ENCODE measurements at regions not wholly inside any gene's neighbourhood (a gene's known extent, or its start where the extent isn't known, plus 50 kb on each side); places are given as distances from the start of the nearest gene placed in this dataset.
A peak's percentile ranks its signal among the peaks of the same experiment; 100 is the strongest.
"Not testable (repeated sequence)": the region's sequence is repeated elsewhere in the genome, so short reads cannot be mapped to it uniquely, and the experiment has no call there.

- peak in 3 of 4 experiments; percentile 9 to 59 (median 59) for DNase-seq
These were observed 106.8 kb upstream of the NREP start for GRCh38 chr5:111863801-111864200.

DNA sequence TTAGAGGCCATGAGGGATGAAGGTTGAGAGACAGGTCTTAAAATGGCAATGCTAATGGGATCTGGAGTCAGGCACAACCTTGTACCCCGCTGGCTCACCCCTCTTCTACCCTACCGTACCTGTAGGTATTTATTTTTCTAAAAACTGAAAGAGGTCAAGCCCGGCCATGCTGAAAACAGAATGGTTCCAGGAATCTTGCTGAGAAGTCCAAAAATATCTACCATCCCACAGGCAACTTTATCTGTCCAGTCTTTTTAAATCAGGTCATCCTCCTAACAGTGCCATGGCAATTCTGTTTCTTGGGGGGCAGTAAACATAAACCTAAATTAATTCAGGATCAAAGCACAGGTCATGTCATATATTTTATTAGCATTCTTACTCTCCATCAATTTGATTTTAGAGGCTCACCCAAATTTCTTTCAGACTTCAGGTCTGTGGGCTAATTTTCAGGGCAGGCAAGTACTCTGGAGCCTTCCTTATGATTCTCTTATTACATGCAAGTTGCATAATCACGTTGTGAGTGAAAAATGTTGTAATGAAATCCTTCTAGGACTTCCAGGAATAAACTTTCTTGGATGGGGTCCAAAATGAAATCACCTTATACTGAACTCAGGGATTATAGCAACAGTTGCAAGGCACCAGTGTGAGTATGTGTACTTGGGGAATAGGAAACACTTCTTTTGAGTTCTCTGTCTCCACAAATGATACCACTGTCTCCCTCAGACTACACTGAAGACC, 102.7 kb upstream of the NREP start:
- no peak for DNase-seq

DNA sequence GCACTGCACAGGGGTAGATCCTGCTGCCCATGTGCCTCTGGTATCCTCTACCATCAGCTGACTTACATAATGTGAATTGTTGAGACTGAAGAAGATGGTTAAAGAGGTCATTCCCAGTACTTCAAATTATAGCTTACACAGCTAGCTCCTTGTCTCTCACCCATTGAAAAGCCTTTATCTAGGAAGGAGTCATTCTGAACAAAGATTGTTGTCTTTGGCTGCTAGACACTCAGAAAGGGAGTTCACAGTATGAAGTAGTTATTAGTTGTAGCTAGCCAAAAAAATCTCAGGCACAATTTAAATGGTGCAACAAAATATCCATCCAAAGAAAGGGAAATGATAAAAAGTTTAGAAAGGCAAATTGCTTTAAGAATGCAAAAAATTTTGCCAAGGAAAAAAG, 102.0 kb upstream of the NREP start:
- no peak for DNase-seq

- peak in 1 of 4 experiments; percentile 28 for DNase-seq
These were observed 100.6 kb upstream of the NREP start for GRCh38 chr5:111857623-111858022.

GRCh38 chr5:111856876-111857466, 100.0 kb upstream of the NREP start:
- DNase-seq: peak in 1 of 4 experiments; percentile 3

GRCh38 chr5:111855356-111855755, 98.4 kb upstream of the NREP start:
- DNase-seq: no peak

DNA sequence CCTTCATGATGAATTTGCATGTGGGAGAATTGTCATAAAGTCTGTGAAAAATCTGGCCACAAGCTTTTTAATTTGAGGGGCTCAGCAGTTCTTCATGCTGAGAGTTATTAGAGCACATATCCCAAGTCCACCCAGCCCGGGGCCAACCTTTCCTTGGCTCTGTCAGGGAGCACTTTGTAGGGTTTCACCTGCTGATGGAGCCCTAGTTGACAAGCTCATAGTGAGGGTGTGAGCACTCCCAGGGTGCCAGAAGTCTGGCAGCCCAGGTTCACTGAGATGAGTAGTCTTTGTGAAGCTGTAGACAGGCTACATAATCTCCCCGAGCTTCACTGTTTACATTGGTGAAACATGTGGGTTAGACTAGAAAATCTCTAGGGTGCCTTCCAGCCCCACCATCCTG, 97.2 kb upstream of the NREP start:
- DNase-seq: no peak

GRCh38 chr5:111853748-111854147, 96.8 kb upstream of the NREP start:
- no peak for DNase-seq

DNA sequence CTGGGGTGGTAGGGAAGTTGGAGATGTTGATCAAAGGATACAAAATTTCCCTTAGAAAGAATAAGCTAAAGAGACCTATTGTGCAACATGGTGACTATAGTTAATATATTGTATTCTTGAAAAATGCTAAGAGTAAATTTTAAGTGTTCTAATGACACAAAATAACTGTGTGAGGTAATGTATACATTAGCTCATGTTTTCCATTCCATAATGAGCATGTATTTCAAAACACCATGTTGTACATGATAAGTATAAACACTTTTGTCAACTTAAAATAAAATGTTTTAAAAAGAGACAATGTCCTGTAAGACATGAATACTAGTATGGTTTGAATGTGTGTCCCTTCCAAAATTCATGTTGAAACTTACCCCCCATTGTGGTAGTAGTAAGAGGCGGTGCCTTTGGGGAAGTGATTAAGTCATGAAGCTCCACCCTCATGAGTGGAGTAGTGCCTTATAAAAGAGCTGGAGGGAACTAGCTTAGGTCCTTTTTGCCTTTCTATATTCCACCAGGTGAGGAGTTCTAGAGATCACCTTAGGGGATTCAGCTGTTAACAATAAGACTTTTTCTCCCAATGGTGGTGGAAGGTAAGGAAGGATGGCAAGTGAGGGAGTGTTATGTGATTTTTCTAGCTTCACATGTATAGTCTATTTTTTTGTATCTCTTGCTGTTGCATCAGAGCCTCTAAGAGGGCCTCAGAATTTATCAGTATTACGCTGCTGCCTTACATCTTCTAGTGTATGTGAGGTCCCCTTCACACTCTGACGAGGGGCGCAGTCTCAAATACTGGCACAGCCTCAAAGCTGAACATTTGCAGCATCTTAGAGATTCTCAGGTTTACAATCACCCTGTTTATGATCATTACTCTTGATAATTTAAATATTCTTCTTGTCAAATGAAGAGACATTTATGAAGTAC, 94.9 kb upstream of the NREP start:
- DNase-seq: peak in 2 of 4 experiments; percentile 31 to 32

GRCh38 chr5:111848476-111848875, 91.5 kb upstream of the NREP start:
- no peak for DNase-seq

- no peak for DNase-seq
These were observed 90.3 kb upstream of the NREP start for GRCh38 chr5:111847052-111847925.

DNA sequence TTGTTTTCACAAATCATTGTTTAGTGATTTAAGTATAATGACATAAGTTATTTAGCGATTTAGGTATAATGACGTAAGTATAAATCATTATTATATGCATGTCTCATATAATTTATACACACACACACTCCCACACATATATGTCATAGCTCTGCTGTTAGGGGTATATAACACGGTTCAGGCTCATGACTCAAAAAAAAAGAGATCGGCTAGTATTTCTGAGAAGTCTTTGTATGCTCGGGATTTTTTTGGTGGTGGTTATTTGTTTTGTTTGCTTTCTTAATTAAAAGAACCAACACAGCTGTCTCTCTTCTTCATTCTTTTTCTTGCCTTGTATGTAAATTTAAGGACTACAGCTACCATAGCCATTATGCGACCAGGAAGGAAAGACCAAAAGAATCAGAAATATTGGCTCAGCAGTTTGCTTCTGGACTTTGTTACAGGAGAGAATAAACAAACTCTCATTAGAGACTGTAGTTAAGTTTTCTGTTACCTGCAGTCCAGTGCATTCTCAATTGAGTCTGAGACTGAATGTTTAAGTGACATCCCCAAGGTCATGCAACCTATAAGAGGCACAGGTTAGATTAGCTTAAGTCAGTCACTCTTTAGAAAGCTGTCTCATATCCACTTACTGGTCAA, 83.2 kb upstream of the NREP start:
- DNase-seq: no peak

DNA sequence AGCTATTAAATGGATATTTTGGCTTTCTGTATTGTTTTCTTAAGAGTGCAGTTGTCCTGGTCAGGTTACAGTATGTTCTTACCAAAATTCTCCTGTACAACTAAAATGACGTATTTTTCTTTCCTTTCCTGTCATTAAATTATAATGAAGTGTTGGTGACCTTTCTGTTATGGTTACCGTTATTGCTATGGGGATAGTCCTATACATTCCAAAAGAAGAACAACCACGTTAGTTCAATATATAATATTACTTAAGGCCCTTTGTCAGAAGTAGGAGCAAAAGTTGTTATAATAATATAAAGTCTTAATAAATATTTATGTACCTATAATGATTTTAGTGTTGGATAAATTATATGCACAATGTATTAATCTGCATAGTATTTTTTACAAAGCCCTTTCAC, 82.4 kb upstream of the NREP start:
- no peak for DNase-seq

GRCh38 chr5:111836426-111836825, 79.4 kb upstream of the NREP start:
- no peak for DNase-seq

DNA sequence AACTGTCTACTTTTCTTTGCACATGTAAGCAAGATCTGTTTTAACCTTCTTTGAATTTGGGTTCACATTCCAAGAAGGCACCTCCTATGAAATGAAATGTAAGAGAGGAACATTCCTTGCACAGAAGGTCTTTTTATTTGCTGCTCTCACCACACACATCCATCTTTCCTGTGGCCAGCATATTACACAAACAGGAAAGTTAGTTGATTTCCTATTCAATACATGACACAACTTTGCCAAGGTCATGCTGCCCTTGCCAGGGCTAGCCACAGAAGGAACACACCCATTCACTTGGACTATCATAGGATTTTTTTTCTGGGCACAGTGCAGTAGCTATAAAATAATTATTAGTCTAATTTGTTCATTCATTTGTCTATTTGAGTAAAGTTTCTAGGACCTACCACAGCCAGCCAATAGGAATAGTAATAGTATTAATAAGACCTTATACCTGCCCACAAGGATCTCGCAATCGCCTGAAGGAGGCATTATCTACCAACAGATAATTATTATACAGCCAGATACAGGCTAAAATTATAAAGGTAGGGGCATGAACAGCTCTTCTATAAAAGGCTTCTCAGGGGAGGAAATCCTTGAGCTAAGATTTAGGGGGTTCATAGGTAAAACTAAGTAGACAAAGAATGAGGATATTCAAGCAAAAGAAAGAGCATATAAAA, 78.1 kb upstream of the NREP start:
- no peak for DNase-seq

DNA sequence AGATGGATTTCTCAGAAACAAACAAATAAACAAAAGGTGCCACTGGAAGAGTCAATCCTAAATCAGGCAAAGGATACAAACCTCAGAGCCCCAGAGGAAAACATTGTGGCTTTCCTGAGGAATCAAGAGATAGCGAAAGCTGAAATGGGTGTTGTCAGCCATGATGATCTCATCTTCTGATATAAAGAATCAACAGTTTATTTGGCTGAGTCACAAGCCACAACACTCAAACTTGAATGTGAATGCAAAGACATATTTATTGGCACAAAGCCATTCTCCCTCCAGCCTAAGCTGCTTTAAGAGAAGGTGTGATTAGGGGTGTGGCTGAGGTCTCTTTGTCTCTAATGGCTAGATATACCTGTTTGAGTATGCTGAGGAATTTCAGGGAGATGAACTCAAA, 73.3 kb upstream of the NREP start:
- DNase-seq: no peak

- no peak for DNase-seq
These were observed 72.7 kb upstream of the NREP start for GRCh38 chr5:111829701-111830100.

- DNase-seq: no peak
These were observed 69.1 kb upstream of the NREP start for GRCh38 chr5:111826064-111826463.

DNA sequence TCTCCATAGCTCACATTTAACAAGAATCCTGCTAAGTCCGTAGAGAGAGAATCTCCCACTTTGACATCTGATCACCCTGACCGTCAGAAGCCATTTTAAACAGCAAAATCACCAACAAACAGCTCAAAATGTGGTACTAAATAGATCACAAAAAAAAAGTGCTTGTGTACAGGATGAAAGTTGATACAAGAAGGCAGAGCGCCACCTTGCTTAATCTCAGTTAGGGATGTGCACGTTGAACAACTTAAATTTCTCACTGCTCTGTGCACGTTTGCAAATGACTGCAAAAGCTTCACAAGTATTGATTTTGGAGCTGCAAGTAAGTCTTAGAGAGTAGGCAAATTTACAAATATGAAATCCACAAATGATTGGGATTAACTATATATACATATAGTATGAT, 63.1 kb upstream of the NREP start:
- no peak for DNase-seq

DNA sequence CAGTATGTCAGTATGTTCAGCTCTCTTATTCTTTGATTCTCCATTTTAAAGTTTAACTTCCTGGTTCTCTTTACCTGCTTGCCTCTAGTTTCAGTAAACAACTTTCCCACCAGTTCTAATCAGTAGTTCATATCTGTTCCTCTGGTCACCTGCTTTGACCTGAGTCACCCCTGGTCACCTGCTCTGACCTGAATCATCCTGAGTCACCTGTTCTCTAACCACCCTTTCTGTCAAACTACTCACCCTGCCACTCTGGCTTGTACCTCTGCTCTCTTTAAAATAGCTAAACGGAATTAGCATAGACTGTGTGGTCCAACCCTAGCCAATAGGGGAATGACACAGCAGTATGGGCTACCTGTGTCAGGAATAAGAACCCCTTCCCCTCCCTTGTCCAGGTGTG, 62.0 kb upstream of the NREP start:
- not testable (repeated sequence) for DNase-seq

DNA sequence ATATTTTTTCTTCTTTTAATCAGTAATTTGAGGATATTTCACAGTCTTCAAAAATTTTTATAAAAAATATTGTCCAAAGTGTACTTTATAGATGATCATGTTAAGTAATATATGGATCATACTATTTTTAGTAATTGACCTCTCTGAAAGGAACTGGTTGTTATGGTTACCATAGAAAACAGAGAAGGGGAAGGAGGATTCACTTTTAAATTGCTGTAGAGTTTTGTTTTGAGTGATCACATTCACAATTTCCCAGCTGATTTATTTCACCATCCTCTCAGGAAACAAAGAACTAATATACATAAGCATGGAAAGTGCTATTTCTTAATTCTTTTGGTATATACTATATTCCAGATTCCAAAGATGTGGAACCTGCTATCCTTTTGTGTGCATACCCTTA, 56.5 kb upstream of the NREP start:
- DNase-seq: peak in 2 of 4 experiments; percentile 41 to 47
